OCI-LY1 (cell line): ENCODE measurements at regions not wholly inside any gene's neighbourhood (a gene's known extent, or its start where the extent isn't known, plus 50 kb on each side); places are given as distances from the start of the nearest gene placed in this dataset.
"Not testable (repeated sequence)": the region's sequence is repeated elsewhere in the genome, so short reads cannot be mapped to it uniquely, and the experiment has no call there.

Experiments
- H2AFZ ChIP-seq: fragments of 200-600 bp; sonication (generic), shearing (Covaris generic); 2 replicates; pipeline ENCODE4 v1.6.0; 2014; ENCODE audit warnings: antibody characterized with exemption, mild to moderate bottlenecking, low read length
- H3F3A ChIP-seq: fragments of 200-600 bp; sonication (generic), shearing (Covaris generic); 2 replicates; pipeline ENCODE4 v1.6.0; 2014; ENCODE audit warnings: mild to moderate bottlenecking, antibody characterized with exemption, low read length, moderate library complexity; ENCODE audit not compliant: insufficient read depth
- H3K27ac ChIP-seq: fragments of 200-600 bp; sonication (generic); 2 replicates; pipeline ENCODE4 v1.5.1; 2014; ENCODE audit warnings: low read length, mixed run types, mild to moderate bottlenecking, low read depth; ENCODE audit not compliant: poor library complexity, severe bottlenecking
- H3K27me3 ChIP-seq: fragments of 200-600 bp; sonication (generic); 2 replicates; pipeline ENCODE4 v1.6.0; 2014; ENCODE audit warnings: antibody characterized with exemption, mild to moderate bottlenecking, low read length, moderate library complexity; ENCODE audit not compliant: insufficient read depth
- H3K36me3 ChIP-seq: fragments of 200-600 bp; sonication (generic); 2 replicates; pipeline ENCODE4 v1.6.1; 2014; ENCODE audit warnings: mild to moderate bottlenecking, antibody characterized with exemption, low read length, moderate library complexity, mixed read lengths; ENCODE audit not compliant: insufficient read depth
- H3K4me1 ChIP-seq: fragments of 200-600 bp; sonication (generic); 2 replicates; pipeline ENCODE4 v1.5.1; 2014; ENCODE audit warnings: mild to moderate bottlenecking, low read length, moderate library complexity; ENCODE audit not compliant: insufficient read depth, severe bottlenecking
- H3K4me2 ChIP-seq: fragments of 200-600 bp; sonication (generic), shearing (Covaris generic); 2 replicates; pipeline ENCODE4 v1.6.1; 2014; ENCODE audit warnings: low read length
- H3K4me3 ChIP-seq: fragments of 200-600 bp; sonication (generic); 2 replicates; pipeline ENCODE4 v1.5.1; 2014; ENCODE audit warnings: low read length, low read depth, mild to moderate bottlenecking, mixed read lengths; ENCODE audit not compliant: poor library complexity, severe bottlenecking
- H3K79me2 ChIP-seq: fragments of 200-600 bp; shearing (Covaris generic); 2 replicates; pipeline ENCODE4 v1.6.1; 2016; ENCODE audit warnings: mixed run types, low read length, mixed read lengths; ENCODE audit not compliant: insufficient read depth
- H3K9ac ChIP-seq: fragments of 200-600 bp; sonication (generic), shearing (Covaris generic); 2 replicates; pipeline ENCODE4 v1.6.1; 2014; ENCODE audit warnings: mild to moderate bottlenecking, low read length, mixed read lengths
- H3K9me2 ChIP-seq: fragments of 200-600 bp; sonication (generic), shearing (Covaris generic); 2 replicates; pipeline ENCODE4 v1.6.1; 2014; ENCODE audit warnings: low read depth, mild to moderate bottlenecking, low read length, mixed read lengths
- H3K9me3 ChIP-seq: fragments of 200-600 bp; shearing (Covaris generic); 2 replicates; pipeline ENCODE4 v1.6.1; 2014; ENCODE audit warnings: low read length, mixed read lengths
- H4K20me1 ChIP-seq: fragments of 200-600 bp; sonication (generic), shearing (Covaris generic); 2 replicates; pipeline ENCODE4 v1.6.0; 2016; ENCODE audit warnings: mild to moderate bottlenecking, low read length; ENCODE audit not compliant: insufficient read depth
- CTCF ChIP-seq: fragments of 200-600 bp; sonication (generic), shearing (Covaris generic); IDR thresholded peaks from 2 replicates; pipeline ENCODE4 v1.5.1; 2017; ENCODE audit warnings: mild to moderate bottlenecking, antibody characterized with exemption, low read length, moderate library complexity, mixed read lengths
- EZH2 ChIP-seq: fragments of 200-600 bp; sonication (generic), shearing (Covaris generic); IDR thresholded peaks from 2 replicates; pipeline ENCODE4 v1.8.0; 2017; ENCODE audit warnings: borderline replicate concordance, mixed run types, mild to moderate bottlenecking, antibody characterized with exemption, low read length, moderate library complexity, mixed read lengths

GRCh38 chr12:118544569-118544968, 168.2 kb downstream of the SUDS3 start:
- no peak for TF ChIP-seq EZH2
- no peak for TF ChIP-seq CTCF
- Histone ChIP-seq H3K27me3 (no peaks in the 10 kb centered on the region), H3K9me2 (no peaks in the 10 kb centered on the region), H2AFZ (no peak overlapping the region), H3K4me3 (no peak overlapping the region), H4K20me1 (no peaks in the 10 kb centered on the region), H3K9ac (no peak overlapping the region), H3K4me2 (no peak overlapping the region), H3K79me2 (no peaks in the 10 kb centered on the region), H3K27ac (no peak overlapping the region), H3K4me1 (no peaks in the 10 kb centered on the region), H3F3A (no peaks in the 10 kb centered on the region), H3K9me3 (no peaks in the 10 kb centered on the region), H3K36me3 (no peaks in the 10 kb centered on the region)

- not testable (repeated sequence) for H3K27ac ChIP-seq, H3K4me1 ChIP-seq, H3K36me3 ChIP-seq, H3K4me2 ChIP-seq, H3K79me2 ChIP-seq, H3F3A ChIP-seq, H3K9me3 ChIP-seq, H3K9ac ChIP-seq, H4K20me1 ChIP-seq, H2AFZ ChIP-seq, H3K4me3 ChIP-seq, H3K27me3 ChIP-seq, H3K9me2 ChIP-seq
These were observed 171.3 kb downstream of the SUDS3 start for GRCh38 chr12:118547606-118548005.

GRCh38 chr12:118548887-118549509, 172.6 kb downstream of the SUDS3 start:
- H3K4me2 ChIP-seq = no peak overlapping the region
- H3K36me3 ChIP-seq = no peaks in the 10 kb centered on the region
- no peaks in the 10 kb centered on the region for H3K9me2 ChIP-seq

More at GRCh38 chr12:118548887-118549509, 172.6 kb downstream of the SUDS3 start:
- Histone ChIP-seq H3K27ac (no peak overlapping the region), H3K9ac (no peak overlapping the region), H2AFZ (no peak overlapping the region), H4K20me1 (no peaks in the 10 kb centered on the region), H3K4me1 (no peaks in the 10 kb centered on the region), H3K27me3 (no peaks in the 10 kb centered on the region), H3F3A (no peaks in the 10 kb centered on the region), H3K79me2 (no peaks in the 10 kb centered on the region), H3K9me3 (no peaks in the 10 kb centered on the region), H3K4me3 (no peak overlapping the region)
- TF ChIP-seq CTCF = no peak
- no peak for TF ChIP-seq EZH2
